Liver (tissue), 8 donors: ENCODE measurements at regions not wholly inside any gene's neighbourhood (a gene's known extent, or its start where the extent isn't known, plus 50 kb on each side); places are given as distances from the start of the nearest gene placed in this dataset.

Experiments
- DNase-seq: peaks from one replicate; pipeline ENCODE4 v3.0.0-alpha.2; 2017; ENCODE audit warnings: low spot score
- H3K27ac ChIP-seq, 2 donors: one replicate each; pipeline ENCODE4 v1.7.0; 2013; ENCODE audit warnings: inconsistent platforms in 2 of 2, low read length in 2 of 2, control low read depth in 1 of 2, low read depth in 1 of 2, mild to moderate bottlenecking in 1 of 2
- H3K27me3 ChIP-seq, 4 donors: one replicate each; pipeline versions ENCODE4 v1.6.1 to v1.7.0; 2013; ENCODE audit warnings: low read length in 3 of 4, inconsistent platforms in 1 of 4, mild to moderate bottlenecking in 1 of 4, moderate library complexity in 1 of 4; ENCODE audit not compliant: control insufficient read depth in 4 of 4, insufficient read depth in 4 of 4
- H3K36me3 ChIP-seq, 4 donors: one replicate each; pipeline versions ENCODE4 v1.6.1 to v1.7.0; 2013; ENCODE audit warnings: low read length in 3 of 4, mild to moderate bottlenecking in 3 of 4, low read depth in 1 of 4, moderate library complexity in 1 of 4; ENCODE audit not compliant: control insufficient read depth in 4 of 4, insufficient read depth in 3 of 4
- H3K4me1 ChIP-seq, 4 donors: one replicate each; pipeline versions ENCODE4 v1.6.1 to v1.7.0; 2013; ENCODE audit warnings: low read length in 3 of 4, mild to moderate bottlenecking in 3 of 4, moderate library complexity in 1 of 4; ENCODE audit not compliant: control insufficient read depth in 4 of 4, insufficient read depth in 4 of 4
- H3K4me3 ChIP-seq, 3 donors: one replicate each; pipeline versions ENCODE4 v1.6.1 to v1.7.0; 2013; ENCODE audit warnings: low read length in 3 of 3, control low read depth in 1 of 3, low read depth in 1 of 3, mild to moderate bottlenecking in 1 of 3
- H3K9ac ChIP-seq, 2 donors: one replicate each; pipeline ENCODE4 v1.7.0; 2013; ENCODE audit warnings: low read length in 2 of 2, mild to moderate bottlenecking in 2 of 2, moderate library complexity in 2 of 2, control low read depth in 1 of 2, low read depth in 1 of 2
- H3K9me3 ChIP-seq, 4 donors: one replicate each; pipeline versions ENCODE4 v1.6.1 to v1.7.0; 2013; ENCODE audit warnings: low read length in 3 of 4; ENCODE audit not compliant: control insufficient read depth in 4 of 4
- EGR1 ChIP-seq, 2 donors: IDR thresholded peaks; 2 replicates each; pipeline ENCODE4 v1.6.1; 2016 to 2018; ENCODE audit warnings: antibody characterized with exemption in 2 of 2, low read depth in 2 of 2
- FOXA1 ChIP-seq: IDR thresholded peaks from 2 replicates; pipeline ENCODE4 v1.6.1; 2016; ENCODE audit warnings: antibody characterized with exemption
- FOXA2 ChIP-seq: IDR thresholded peaks from 2 replicates; pipeline ENCODE4 v1.6.1; 2016; ENCODE audit warnings: antibody characterized with exemption
- GABPA ChIP-seq, 2 donors: IDR thresholded peaks in 1 of 2; conservative IDR thresholded peaks in 1 of 2; 2 replicates each; pipeline ENCODE4 v1.6.1; 2016; ENCODE audit warnings: antibody characterized with exemption in 2 of 2, mild to moderate bottlenecking in 1 of 2, moderate library complexity in 1 of 2
- HNF4A ChIP-seq, 2 donors: conservative IDR thresholded peaks; 2 replicates each; pipeline ENCODE4 v1.6.1; 2016; ENCODE audit warnings: antibody characterized with exemption in 2 of 2, mild to moderate bottlenecking in 2 of 2
- HNF4G ChIP-seq: IDR thresholded peaks from 2 replicates; pipeline ENCODE4 v1.6.1; 2016; ENCODE audit warnings: antibody characterized with exemption
- JUND ChIP-seq, 2 donors: IDR thresholded peaks; 2 replicates each; pipeline ENCODE4 v1.6.1; 2016; ENCODE audit warnings: antibody characterized with exemption in 2 of 2
- NR2F2 ChIP-seq: IDR thresholded peaks from 2 replicates; pipeline ENCODE4 v1.6.1; 2016; ENCODE audit warnings: antibody characterized with exemption
- RAD21 ChIP-seq, 2 donors: IDR thresholded peaks; 2 replicates each; pipeline ENCODE4 v1.6.1; 2016; ENCODE audit warnings: antibody characterized with exemption in 2 of 2, mild to moderate bottlenecking in 2 of 2
- RXRA ChIP-seq, 2 donors: IDR thresholded peaks; 2 replicates each; pipeline ENCODE4 v1.6.1; 2017 to 2018; ENCODE audit warnings: antibody characterized with exemption in 2 of 2, mild to moderate bottlenecking in 1 of 2
- SP1 ChIP-seq: IDR thresholded peaks from 2 replicates; pipeline ENCODE4 v1.6.1; 2018; ENCODE audit warnings: antibody characterized with exemption, mild to moderate bottlenecking
- TAF1 ChIP-seq: conservative IDR thresholded peaks from 2 replicates; pipeline ENCODE4 v1.6.1; 2016; ENCODE audit warnings: antibody characterized with exemption, mild to moderate bottlenecking
- YY1 ChIP-seq: IDR thresholded peaks from 2 replicates; pipeline ENCODE4 v1.6.1; 2016; ENCODE audit warnings: antibody characterized with exemption, mild to moderate bottlenecking
- WGBS: extraction: QIAGEN DNeasy Blood & Tissue Kit; methylation state at CpG from one replicate; pipeline ENCODE4 v1.1.7; 2013; 5-methylcytosine and 5-hydroxymethylcytosine counted together
- TF ChIP-seq, protein P1 (sequence below): IDR thresholded peaks from 2 replicates; pipeline ENCODE4 v1.6.1; 2016; ENCODE audit warnings: antibody characterized with exemption
- TF ChIP-seq, protein P2 (sequence below): IDR thresholded peaks from 2 replicates; pipeline ENCODE4 v1.6.1; 2016; ENCODE audit warnings: antibody characterized with exemption
- TF ChIP-seq, protein P3 (sequence below): IDR thresholded peaks from 2 replicates; pipeline ENCODE4 v1.6.1; 2016; ENCODE audit warnings: antibody characterized with exemption, mild to moderate bottlenecking
- TF ChIP-seq, protein P4 (sequence below): fragments of 150-350 bp; IDR thresholded peaks from 2 replicates; pipeline ENCODE4 v1.5.1; 2017; ENCODE audit warnings: improper control_type of control experiment, low read depth, low read length; ENCODE audit not compliant: missing input control
- TF ChIP-seq, protein P5 (sequence below): IDR thresholded peaks from 2 replicates; pipeline ENCODE4 v1.6.1; 2016; ENCODE audit warnings: antibody characterized with exemption
- donor health status: healthy.
- donor health status: healthy.
- donor health status: healthy.
- donor health status: healthy.
- donor health status: healthy.

DNA sequence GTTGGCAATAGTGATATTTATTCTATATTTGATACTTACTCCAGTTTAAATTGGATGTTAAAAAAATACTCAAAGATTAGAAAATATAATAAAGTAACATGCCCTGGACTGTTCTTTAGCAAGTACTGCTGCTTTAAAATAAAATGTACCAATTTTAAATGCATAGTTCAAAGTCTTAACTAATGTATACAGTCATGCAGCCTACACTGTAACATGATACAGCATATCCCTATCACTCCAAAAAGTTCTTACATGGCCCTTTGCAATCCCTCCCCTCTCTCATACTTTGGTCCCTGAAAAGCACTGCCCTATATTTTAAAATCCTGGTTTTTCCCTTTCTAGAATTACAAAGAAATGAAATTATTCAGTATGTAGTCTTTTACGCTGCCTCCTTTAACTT lies 726.6 kb downstream of the LTN1 start:
- H3K4me1 ChIP-seq = peaks cover 1 to 6% (median 3%) of the 10 kb centered on the region in 4 donors
- H3K27me3 ChIP-seq = no peaks in the 10 kb centered on the region
- H3K4me3 ChIP-seq = no peak overlapping the region
- H3K27ac ChIP-seq = no peak overlapping the region
- no peak for DNase-seq
- no peak overlapping the region for H3K9ac ChIP-seq
- H3K36me3 ChIP-seq = no peaks in the 10 kb centered on the region
- WGBS = 97% methylated on average over 1 of the region's 1 CpG
- TF ChIP-seq RXRA (IDR thresholded peaks at IDR 0.05) = no peak
- no peak for TF ChIP-seq FOXA1
- TF ChIP-seq TAF1 = no peak
- TF ChIP-seq, protein P1, sequence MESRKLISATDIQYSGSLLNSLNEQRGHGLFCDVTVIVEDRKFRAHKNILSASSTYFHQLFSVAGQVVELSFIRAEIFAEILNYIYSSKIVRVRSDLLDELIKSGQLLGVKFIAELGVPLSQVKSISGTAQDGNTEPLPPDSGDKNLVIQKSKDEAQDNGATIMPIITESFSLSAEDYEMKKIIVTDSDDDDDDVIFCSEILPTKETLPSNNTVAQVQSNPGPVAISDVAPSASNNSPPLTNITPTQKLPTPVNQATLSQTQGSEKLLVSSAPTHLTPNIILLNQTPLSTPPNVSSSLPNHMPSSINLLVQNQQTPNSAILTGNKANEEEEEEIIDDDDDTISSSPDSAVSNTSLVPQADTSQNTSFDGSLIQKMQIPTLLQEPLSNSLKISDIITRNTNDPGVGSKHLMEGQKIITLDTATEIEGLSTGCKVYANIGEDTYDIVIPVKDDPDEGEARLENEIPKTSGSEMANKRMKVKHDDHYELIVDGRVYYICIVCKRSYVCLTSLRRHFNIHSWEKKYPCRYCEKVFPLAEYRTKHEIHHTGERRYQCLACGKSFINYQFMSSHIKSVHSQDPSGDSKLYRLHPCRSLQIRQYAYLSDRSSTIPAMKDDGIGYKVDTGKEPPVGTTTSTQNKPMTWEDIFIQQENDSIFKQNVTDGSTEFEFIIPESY = no peak
- TF ChIP-seq HNF4G = no peak
- no peak for TF ChIP-seq EGR1 (IDR thresholded peaks at IDR 0.05; ENCODE audit: low read depth in 2 of 2)
- no peak for TF ChIP-seq SP1
- TF ChIP-seq, protein P2, sequence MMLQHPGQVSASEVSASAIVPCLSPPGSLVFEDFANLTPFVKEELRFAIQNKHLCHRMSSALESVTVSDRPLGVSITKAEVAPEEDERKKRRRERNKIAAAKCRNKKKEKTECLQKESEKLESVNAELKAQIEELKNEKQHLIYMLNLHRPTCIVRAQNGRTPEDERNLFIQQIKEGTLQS = no peak
- TF ChIP-seq, protein P3, sequence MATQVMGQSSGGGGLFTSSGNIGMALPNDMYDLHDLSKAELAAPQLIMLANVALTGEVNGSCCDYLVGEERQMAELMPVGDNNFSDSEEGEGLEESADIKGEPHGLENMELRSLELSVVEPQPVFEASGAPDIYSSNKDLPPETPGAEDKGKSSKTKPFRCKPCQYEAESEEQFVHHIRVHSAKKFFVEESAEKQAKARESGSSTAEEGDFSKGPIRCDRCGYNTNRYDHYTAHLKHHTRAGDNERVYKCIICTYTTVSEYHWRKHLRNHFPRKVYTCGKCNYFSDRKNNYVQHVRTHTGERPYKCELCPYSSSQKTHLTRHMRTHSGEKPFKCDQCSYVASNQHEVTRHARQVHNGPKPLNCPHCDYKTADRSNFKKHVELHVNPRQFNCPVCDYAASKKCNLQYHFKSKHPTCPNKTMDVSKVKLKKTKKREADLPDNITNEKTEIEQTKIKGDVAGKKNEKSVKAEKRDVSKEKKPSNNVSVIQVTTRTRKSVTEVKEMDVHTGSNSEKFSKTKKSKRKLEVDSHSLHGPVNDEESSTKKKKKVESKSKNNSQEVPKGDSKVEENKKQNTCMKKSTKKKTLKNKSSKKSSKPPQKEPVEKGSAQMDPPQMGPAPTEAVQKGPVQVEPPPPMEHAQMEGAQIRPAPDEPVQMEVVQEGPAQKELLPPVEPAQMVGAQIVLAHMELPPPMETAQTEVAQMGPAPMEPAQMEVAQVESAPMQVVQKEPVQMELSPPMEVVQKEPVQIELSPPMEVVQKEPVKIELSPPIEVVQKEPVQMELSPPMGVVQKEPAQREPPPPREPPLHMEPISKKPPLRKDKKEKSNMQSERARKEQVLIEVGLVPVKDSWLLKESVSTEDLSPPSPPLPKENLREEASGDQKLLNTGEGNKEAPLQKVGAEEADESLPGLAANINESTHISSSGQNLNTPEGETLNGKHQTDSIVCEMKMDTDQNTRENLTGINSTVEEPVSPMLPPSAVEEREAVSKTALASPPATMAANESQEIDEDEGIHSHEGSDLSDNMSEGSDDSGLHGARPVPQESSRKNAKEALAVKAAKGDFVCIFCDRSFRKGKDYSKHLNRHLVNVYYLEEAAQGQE = no peak
- TF ChIP-seq NR2F2 = no peak
- TF ChIP-seq HNF4A (conservative IDR thresholded peaks at IDR 0.05) = no peak
- TF ChIP-seq FOXA2 = no peak
- no peak for TF ChIP-seq YY1
- TF ChIP-seq GABPA (IDR thresholded peaks at IDR 0.05 in 1 of 2, conservative IDR thresholded peaks at IDR 0.05 in 1 of 2) = no peak
- TF ChIP-seq JUND (IDR thresholded peaks at IDR 0.05) = no peak
- no peak for TF ChIP-seq RAD21 (IDR thresholded peaks at IDR 0.05)
- TF ChIP-seq, protein P4, sequence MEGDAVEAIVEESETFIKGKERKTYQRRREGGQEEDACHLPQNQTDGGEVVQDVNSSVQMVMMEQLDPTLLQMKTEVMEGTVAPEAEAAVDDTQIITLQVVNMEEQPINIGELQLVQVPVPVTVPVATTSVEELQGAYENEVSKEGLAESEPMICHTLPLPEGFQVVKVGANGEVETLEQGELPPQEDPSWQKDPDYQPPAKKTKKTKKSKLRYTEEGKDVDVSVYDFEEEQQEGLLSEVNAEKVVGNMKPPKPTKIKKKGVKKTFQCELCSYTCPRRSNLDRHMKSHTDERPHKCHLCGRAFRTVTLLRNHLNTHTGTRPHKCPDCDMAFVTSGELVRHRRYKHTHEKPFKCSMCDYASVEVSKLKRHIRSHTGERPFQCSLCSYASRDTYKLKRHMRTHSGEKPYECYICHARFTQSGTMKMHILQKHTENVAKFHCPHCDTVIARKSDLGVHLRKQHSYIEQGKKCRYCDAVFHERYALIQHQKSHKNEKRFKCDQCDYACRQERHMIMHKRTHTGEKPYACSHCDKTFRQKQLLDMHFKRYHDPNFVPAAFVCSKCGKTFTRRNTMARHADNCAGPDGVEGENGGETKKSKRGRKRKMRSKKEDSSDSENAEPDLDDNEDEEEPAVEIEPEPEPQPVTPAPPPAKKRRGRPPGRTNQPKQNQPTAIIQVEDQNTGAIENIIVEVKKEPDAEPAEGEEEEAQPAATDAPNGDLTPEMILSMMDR = no peak
- TF ChIP-seq, protein P5, sequence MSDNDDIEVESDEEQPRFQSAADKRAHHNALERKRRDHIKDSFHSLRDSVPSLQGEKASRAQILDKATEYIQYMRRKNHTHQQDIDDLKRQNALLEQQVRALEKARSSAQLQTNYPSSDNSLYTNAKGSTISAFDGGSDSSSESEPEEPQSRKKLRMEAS = no peak
- H3K9me3 ChIP-seq = no peaks in the 10 kb centered on the region
